NCI-H2029 treated with DMSO at 0.1 percent for 48 hours (cell line): ENCODE measurements at regions not wholly inside any gene's neighbourhood (a gene's known extent, or its start where the extent isn't known, plus 50 kb on each side); places are given as distances from the start of the nearest gene placed in this dataset.
"Not testable (repeated sequence)": the region's sequence is repeated elsewhere in the genome, so short reads cannot be mapped to it uniquely, and the experiment has no call there.

Experiments used
- DNase-seq: peaks from one replicate; lab custom pipeline; 2025; lab: John Stamatoyannopoulos, UW

- no peak for DNase-seq
Observed at GRCh38 chr6:84871925-84872324, 107.5 kb upstream of the TBX18 start.

GRCh38 chr6:84870672-84871071 is 106.3 kb upstream of the TBX18 start:
- DNase-seq, result no peak

DNA sequence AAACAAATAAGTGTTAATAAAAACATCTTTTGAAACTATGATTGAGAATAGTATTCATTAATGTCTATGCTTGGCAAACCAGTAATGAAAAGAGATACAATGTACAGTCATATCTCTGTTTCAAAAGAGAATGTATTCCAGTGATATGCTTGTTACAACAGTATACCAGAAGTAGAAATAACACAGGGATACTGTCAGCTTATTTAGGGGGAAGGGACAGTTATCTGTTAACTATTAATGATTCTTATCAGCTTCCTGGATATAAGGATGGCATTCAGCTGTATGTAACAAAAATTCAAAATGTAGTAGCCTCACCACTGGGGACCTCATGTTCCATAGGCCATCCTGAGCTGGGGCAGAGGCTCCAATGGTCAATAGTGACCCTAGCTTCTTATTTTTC is 103.8 kb upstream of the TBX18 start:
- no peak for DNase-seq

DNA sequence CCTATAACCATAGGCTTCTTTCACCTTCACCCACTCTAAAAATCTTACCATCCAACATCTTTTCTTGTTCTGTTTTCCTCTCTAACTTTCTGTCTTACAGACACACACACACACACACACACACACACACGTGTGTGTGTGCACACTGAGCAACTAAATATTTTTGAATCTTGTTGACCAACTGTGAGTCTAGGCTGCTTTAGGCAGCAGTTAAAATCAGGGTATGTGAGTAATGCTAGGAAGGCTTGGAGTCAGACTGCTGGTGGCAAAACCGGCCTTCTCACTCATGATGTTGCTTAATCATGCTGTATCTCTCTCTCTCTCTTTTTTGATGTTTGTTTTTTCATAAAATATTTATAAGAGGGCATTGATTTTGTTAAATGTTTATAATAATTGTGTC is 103.1 kb upstream of the TBX18 start:
- no peak for DNase-seq

DNA sequence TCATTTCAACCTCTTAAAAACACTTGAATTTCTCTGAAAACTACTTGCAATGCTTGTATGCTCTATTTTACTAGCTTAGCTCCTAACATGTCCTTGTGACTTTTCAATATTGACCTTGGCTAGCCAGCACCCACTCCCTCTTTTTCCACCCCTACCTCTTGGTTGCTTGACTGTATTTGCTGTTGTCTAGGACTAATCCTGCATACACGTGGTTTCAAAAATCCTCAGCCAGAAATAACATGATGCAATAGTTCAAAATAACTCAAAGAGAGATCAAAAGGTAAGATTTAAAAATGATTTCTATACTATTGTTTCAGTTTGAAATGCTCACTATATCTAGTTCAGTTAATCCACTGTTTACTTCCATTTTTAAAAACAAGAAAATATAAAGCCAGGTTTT is 102.3 kb upstream of the TBX18 start:
- no peak for DNase-seq

GRCh38 chr6:84865372-84865771 is 101.0 kb upstream of the TBX18 start:
- not testable (repeated sequence) for DNase-seq

GRCh38 chr6:84862843-84863242 is 98.4 kb upstream of the TBX18 start:
- no peak for DNase-seq

DNA sequence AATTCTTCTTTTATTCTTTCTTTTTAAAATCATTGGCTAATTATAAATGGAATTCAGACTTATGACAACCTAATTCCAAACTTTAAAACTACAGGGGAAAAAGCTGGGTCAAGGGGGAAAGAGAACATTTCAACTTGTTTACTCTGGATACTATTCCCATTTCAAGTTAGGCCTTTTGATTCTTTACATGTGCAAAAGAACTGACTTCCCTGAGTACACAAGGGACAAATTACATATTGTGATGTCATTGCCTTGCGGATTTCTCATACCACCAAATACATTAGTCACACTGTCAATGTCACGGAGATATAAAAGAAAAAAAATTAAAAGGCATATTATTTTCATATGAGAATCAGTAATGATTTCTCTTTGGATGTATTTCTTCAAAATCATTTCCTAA is 96.5 kb upstream of the TBX18 start:
- no peak for DNase-seq

DNA sequence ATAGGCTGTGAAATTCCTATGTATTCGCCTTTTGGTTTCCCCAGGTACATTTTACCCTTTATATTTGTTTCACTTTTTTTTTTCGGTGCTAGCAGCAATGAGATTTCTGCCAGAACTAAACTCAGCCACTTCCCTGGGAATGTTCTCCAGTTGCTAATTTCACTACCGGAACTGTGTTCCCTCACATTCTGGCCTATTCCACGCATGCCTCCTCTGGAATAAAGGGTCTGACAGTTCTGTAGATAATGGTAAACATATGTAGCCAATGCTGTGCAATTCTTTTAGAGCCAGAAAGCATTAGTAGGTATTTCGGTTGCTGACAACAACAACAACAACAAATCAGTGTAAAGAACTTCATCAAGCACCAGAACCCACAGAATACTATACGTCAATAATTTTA is 96.1 kb upstream of the TBX18 start:
- DNase-seq, result no peak

- DNase-seq, result no peak
Observed at GRCh38 chr6:84854811-84855400, 90.5 kb upstream of the TBX18 start.

DNA sequence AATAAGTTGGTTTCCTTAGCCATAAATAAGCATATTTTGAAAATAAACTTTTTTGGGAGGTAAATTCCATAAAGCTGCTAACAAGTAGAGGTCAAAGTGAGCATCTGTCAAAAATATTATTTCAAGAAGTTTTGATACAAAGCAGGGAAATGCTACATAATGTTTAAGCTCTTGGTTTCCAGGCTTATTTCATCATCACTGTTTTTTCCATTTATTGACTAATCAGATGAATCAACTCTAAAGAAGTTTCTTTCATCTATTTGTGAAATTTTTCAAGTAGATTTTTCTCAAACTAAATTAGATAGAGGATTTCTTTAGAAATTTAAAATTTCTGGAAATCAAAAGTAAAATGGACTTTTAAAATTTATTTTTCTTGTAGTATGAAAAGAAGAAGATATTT is 89.5 kb upstream of the TBX18 start:
- no peak for DNase-seq

DNA sequence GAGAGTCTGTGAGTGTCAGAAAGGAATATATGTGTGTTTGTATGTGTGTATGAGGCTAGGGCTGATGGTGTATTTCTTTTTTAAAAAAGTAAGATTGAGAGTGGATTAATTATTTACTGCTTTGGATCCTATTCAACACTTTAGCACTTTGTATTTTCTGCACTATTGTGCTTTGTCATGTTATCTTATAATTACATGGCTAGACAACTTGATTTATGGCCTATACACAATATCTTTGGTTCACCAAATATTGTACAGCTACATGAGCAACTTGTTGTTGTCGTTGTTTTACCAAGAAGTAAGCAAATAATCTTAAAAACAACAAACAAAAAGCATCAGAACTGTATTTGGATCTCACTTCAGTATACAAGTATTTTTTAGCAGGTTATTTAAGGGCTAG is 84.6 kb upstream of the TBX18 start:
- DNase-seq, result no peak

- no peak for DNase-seq
Observed at GRCh38 chr6:84847390-84848160, 83.2 kb upstream of the TBX18 start.

- no peak for DNase-seq
Observed at GRCh38 chr6:84842525-84843166, 78.2 kb upstream of the TBX18 start.

- not testable (repeated sequence) for DNase-seq
Observed at GRCh38 chr6:84837068-84837866, 72.9 kb upstream of the TBX18 start.

DNA sequence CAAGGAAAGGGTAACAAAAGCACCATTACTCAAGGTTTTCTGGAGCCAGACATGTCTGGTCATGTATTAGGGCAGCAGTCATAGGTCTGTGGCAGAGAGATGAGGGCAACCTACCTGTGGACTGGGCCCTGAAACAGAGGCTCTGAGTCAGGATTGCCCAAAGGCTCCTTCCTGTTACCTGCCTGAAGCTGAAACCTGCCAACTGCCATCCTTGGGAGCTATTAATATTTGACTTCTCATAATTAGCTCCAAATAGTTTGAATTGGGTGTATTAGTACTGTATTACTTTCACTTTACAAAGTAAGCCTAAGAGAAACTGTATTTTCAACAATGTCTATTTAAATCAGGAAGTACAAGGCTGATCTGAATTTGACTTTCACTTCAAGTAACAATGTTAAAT is 72.0 kb upstream of the TBX18 start:
- DNase-seq, result no peak

DNA sequence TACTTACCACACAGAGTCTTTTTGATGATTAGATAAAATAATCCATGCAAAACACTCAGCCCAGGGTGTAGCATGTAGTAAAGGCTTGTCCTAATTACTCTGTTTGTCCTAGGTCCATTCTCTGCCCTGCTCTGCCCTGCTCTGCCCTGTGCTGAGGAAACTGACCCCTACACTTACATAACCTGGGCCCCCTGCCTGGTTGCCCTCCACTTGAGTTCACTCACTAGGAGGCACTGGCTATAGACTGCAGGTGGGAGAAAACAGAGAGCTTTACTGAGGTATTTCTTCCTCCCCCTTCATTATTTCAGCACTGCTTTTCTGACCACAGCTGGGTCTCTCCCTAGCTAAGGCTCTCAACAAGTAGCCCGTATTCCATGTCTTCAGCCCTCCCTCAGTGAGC is 70.9 kb upstream of the TBX18 start:
- DNase-seq, result no peak

GRCh38 chr6:84831924-84832323 is 67.5 kb upstream of the TBX18 start:
- not testable (repeated sequence) for DNase-seq

- no peak for DNase-seq
Observed at GRCh38 chr6:84825461-84825860, 61.1 kb upstream of the TBX18 start.

DNA sequence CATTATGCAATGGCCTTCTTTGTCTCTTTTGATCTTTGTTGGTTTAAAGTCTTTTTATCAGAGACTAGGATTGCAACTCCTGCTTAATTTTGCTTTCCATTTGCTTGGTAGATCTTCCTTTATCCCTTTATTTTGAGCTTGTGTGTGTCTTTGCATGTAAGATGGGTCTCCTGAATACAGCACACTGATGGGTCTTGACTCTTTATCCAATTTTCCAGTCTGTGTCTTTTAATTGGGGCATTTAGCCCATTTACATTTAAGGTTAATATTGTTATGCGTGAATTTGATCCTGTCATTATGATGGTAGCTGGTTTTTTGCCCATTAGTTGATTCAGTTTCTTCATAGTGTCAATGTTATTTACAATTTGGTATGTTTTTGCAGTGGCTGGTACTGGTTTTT is 56.9 kb upstream of the TBX18 start:
- DNase-seq, result not testable (repeated sequence)

DNA sequence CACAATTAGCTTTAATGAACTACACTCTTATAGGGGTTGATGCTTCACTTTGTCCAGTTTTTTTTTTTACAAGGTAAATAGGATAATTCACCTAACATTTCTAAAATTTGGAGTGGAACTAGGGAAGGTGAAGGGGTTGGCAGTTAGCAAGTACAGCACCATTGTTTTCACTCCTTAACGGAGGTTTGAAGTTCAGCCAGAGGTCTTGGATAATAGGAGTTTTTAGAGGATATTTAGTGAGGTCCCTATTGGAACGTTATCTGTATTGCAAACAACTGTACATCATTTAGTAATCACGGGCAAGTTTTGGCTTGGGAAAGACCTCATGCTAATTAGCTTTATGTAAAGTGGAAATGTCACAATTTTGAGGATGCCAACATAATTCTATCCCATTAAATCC is 52.3 kb upstream of the TBX18 start:
- no peak for DNase-seq

- no peak for DNase-seq
Observed at GRCh38 chr6:84815896-84816735, 51.7 kb upstream of the TBX18 start.
